Vagina (tissue), 2 donors: ENCODE measurements at regions not wholly inside any gene's neighbourhood (a gene's known extent, or its start where the extent isn't known, plus 50 kb on each side); places are given as distances from the start of the nearest gene placed in this dataset.

Experiments
- CTCF ChIP-seq, 3 experiments: fragments of 450-650 bp in 2 of 3; fragments of 200-600 bp in 1 of 3; sonication (generic) in 1 of 3; IDR thresholded peaks; one replicate each; pipeline ENCODE4 v1.5.1; 2017 to 2019; ENCODE audit warnings: antibody characterized with exemption in 3 of 3, mild to moderate bottlenecking in 2 of 3, moderate library complexity in 2 of 3
- POLR2A ChIP-seq, 2 donors: fragments of 450-650 bp; IDR thresholded peaks; one replicate each; pipeline ENCODE4 v1.6.1; 2017; ENCODE audit warnings: antibody characterized with exemption in 2 of 2, mild to moderate bottlenecking in 2 of 2, moderate library complexity in 2 of 2

- TF ChIP-seq CTCF (IDR thresholded peaks at IDR 0.05): no peak
- no peak for TF ChIP-seq POLR2A (IDR thresholded peaks at IDR 0.05)
Observed at GRCh38 chr14:99344051-99344758, 72.2 kb upstream of the BCL11B start.
